ENCODE measurements at regions not wholly inside any gene's neighbourhood (a gene's known extent, or its start where the extent isn't known, plus 50 kb on each side); places are given as distances from the start of the nearest gene placed in this dataset.

DNA sequence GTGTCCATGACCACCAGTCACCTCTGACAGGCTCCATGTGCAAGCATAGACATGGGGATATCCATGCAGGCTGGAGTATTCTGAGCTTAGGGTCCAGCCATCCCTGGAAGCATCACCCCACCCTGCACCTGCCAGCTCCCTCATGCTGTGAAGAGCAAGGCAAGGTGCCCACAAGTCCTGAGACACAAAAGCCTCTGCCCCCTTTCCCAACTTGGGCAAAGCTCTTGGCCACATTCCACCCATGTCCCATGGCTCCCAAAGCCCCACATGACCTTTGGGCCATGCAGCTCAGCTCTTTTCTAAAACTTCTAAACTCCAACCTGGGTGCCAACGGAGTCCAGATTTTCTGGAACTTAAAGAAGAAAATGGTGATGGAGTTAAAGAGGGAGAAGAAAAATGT lies 99.8 kb upstream of the SH3BP4 start:
- no peak for TF ChIP-seq ZBTB1 (tag by site-specific recombination; IDR thresholded peaks at IDR 0.05)
- TF ChIP-seq SP7 (tag by site-specific recombination; IDR thresholded peaks at IDR 0.05), result no peak
- no peak for TF ChIP-seq CTCF (tag by site-specific recombination; IDR thresholded peaks at IDR 0.05)
- no peak for TF ChIP-seq ZNF132 (tag by site-specific recombination; IDR thresholded peaks at IDR 0.05; ENCODE audit: borderline replicate concordance)
- TF ChIP-seq ZNF558 (tag by site-specific recombination; IDR thresholded peaks at IDR 0.05), result no peak
- no peak for TF ChIP-seq ZNF221 (tag by site-specific recombination; IDR thresholded peaks at IDR 0.05; ENCODE audit: borderline replicate concordance)
- no peak for TF ChIP-seq ZNF140 (tag by site-specific recombination; IDR thresholded peaks at IDR 0.05)
- TF ChIP-seq ZSCAN30 (tag by site-specific recombination; IDR thresholded peaks at IDR 0.05), result no peak
- no peak for TF ChIP-seq ZFP37 (tag by site-specific recombination; IDR thresholded peaks at IDR 0.05)
- TF ChIP-seq ZNF48 (tag by site-specific recombination; IDR thresholded peaks at IDR 0.05), result no peak
- TF ChIP-seq ZNF600 (tag by site-specific recombination; IDR thresholded peaks at IDR 0.05), result no peak
- TF ChIP-seq ZNF610 (tag by site-specific recombination; IDR thresholded peaks at IDR 0.05; ENCODE audit: borderline replicate concordance), result no peak
- TF ChIP-seq ZNF24 (tag by site-specific recombination; IDR thresholded peaks at IDR 0.05), result no peak

Measured in HEK293 (cell line).